ENCODE measurements at regions not wholly inside any gene's neighbourhood (a gene's known extent, or its start where the extent isn't known, plus 50 kb on each side); places are given as distances from the start of the nearest gene placed in this dataset.

- Histone ChIP-seq H3K4me3 (no peak overlapping the region), H3K9me3 (no peaks in the 10 kb centered on the region), H3K36me3 (no peaks in the 10 kb centered on the region), H3K27me3 (no peaks in the 10 kb centered on the region), H3K27ac (no peak overlapping the region), H3K4me1 (no peaks in the 10 kb centered on the region)
- DNase-seq (ENCODE audit: low spot score in 2 of 2) = no peak
- TF ChIP-seq POLR2A (IDR thresholded peaks at IDR 0.05) = no peak
- no peak for TF ChIP-seq CTCF (IDR thresholded peaks at IDR 0.05)
- TF ChIP-seq POLR2AphosphoS5 (IDR thresholded peaks at IDR 0.05) = no peak
- intact Hi-C loops (cut with DNase I; ENCODE audit: low total_unique reads) = no loop called here
Observed at GRCh38 chr4:27930291-27930690, 1069.7 kb downstream of the STIM2 start.

DNA sequence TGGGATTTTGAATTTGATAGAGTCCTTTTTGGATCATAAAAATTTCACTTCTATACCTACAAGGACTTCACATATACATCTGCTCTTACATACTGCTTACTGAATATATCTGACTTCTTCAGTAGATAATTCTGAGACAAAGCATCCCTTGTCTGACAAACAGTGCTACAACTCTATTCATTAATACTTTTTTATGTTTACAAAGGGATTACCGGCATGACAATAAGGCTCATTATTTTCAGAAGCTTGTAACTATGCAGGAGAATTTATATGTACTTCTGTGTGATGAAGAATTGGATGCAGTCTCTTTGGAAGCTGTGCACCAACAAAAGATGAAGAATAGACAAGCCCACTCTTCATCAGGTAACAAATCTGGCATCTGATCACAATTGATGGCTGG, 1070.3 kb downstream of the STIM2 start:
- intact Hi-C loops (cut with DNase I; ENCODE audit: low total_unique reads) = no loop called here
- Histone ChIP-seq H3K27me3 (no peaks in the 10 kb centered on the region), H3K4me3 (no peak overlapping the region), H3K9me3 (no peaks in the 10 kb centered on the region), H3K27ac (no peak overlapping the region), H3K4me1 (no peaks in the 10 kb centered on the region), H3K36me3 (no peaks in the 10 kb centered on the region)
- TF ChIP-seq POLR2A (IDR thresholded peaks at IDR 0.05) = no peak
- TF ChIP-seq POLR2AphosphoS5 (IDR thresholded peaks at IDR 0.05) = no peak
- TF ChIP-seq CTCF (IDR thresholded peaks at IDR 0.05) = no peak
- DNase-seq (ENCODE audit: low spot score in 2 of 2) = no peak

DNA sequence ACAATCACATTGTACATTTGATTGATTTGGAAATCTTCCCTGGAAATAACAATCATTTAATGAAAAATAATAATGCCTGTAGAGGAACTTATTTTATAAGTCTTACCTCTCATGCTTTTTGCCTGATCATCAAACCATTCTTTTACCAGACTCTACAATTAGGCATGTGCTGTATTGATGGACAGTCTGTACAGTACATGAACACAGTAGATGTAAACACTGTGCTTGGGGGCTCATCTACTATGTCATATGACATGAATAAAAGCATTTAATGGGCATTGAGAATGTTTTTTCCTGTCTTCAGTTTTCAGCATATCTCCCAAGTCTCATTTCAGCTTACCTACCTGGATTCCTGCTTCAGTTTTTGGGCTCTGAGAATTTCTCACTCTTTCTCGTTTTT, 1070.9 kb downstream of the STIM2 start:
- no peak for TF ChIP-seq CTCF (IDR thresholded peaks at IDR 0.05)
- TF ChIP-seq POLR2A (IDR thresholded peaks at IDR 0.05) = no peak
- TF ChIP-seq POLR2AphosphoS5 (IDR thresholded peaks at IDR 0.05) = no peak
- intact Hi-C loops (cut with DNase I; ENCODE audit: low total_unique reads) = no loop called here

DNA sequence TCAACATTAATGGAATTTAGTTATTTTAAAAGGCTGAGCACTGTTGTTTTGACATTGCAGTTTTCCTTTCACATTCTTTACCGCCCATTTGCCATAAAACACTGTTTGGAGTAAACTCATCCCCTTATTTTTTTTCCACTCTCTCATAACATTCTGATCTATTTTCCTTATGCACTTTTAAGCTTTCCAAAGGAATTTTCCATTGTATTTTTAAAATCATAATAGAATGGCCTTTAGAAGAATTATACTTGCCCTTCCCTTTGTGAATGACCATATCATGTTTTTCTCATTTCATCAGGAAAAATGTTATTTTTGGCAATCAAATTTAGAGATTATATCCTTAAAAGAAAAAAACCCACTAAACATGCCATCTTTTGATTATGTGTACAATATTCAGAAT, 1074.2 kb downstream of the STIM2 start:
- intact Hi-C loops (cut with DNase I; ENCODE audit: low total_unique reads) = no loop called here

More for the DNA sequence above, 1070.9 kb downstream of the STIM2 start:
- Histone ChIP-seq H3K27ac (no peak overlapping the region), H3K36me3 (no peaks in the 10 kb centered on the region), H3K4me1 (no peaks in the 10 kb centered on the region), H3K4me3 (no peak overlapping the region), H3K9me3 (no peaks in the 10 kb centered on the region), H3K27me3 (no peaks in the 10 kb centered on the region)
- no peak for DNase-seq (ENCODE audit: low spot score in 2 of 2)

GRCh38 chr4:27946799-27947198, 1086.2 kb downstream of the STIM2 start:
- Histone ChIP-seq H3K27ac (no peak overlapping the region), H3K4me3 (no peak overlapping the region), H3K9me3 (no peaks in the 10 kb centered on the region), H3K36me3 (no peaks in the 10 kb centered on the region), H3K27me3 (no peaks in the 10 kb centered on the region), H3K4me1 (no peaks in the 10 kb centered on the region)
- no peak for TF ChIP-seq CTCF (IDR thresholded peaks at IDR 0.05)
- no peak for TF ChIP-seq POLR2AphosphoS5 (IDR thresholded peaks at IDR 0.05)
- DNase-seq (ENCODE audit: low spot score in 2 of 2) = no peak
- intact Hi-C loops (cut with DNase I; ENCODE audit: low total_unique reads) = no loop called here

More for the DNA sequence above, 1074.2 kb downstream of the STIM2 start:
- TF ChIP-seq POLR2A (IDR thresholded peaks at IDR 0.05) (no peak), POLR2AphosphoS5 (IDR thresholded peaks at IDR 0.05) (no peak), CTCF (IDR thresholded peaks at IDR 0.05) (no peak)
- no peaks in the 10 kb centered on the region for H3K9me3 ChIP-seq
- no peak overlapping the region for H3K4me3 ChIP-seq
- H3K27ac ChIP-seq = no peak overlapping the region
- no peaks in the 10 kb centered on the region for H3K4me1 ChIP-seq
- H3K27me3 ChIP-seq = no peaks in the 10 kb centered on the region
- DNase-seq (ENCODE audit: low spot score in 2 of 2) = no peak
- H3K36me3 ChIP-seq = no peaks in the 10 kb centered on the region
